ENCODE measurements at regions not wholly inside any gene's neighbourhood (a gene's known extent, or its start where the extent isn't known, plus 50 kb on each side); places are given as distances from the start of the nearest gene placed in this dataset.

- no peaks in the 10 kb centered on the region for H3K9me3 ChIP-seq (ENCODE audit: low read length)
- H3K79me2 ChIP-seq (ENCODE audit: insufficient read depth, low read length), result no peaks in the 10 kb centered on the region
- DNase-seq (ENCODE audit: low spot score) (peak; percentile 42), FAIRE-seq (peak; percentile 77), ATAC-seq (peak; percentile 46; the same call in 2 of the 3 replicates)
- no peak overlapping the region for H3K4me2 ChIP-seq (ENCODE audit: low read depth, low read length)
- intact Hi-C loops (cut with micrococcal nuclease; ENCODE audit: unreplicated experiment) (no loop called here), in situ Hi-C loops (cut with HindIII; ENCODE audit: extremely low pct_ligation_motif_present, low pct_unique_long_range_greater_than_20kb) (no loop called here)
- H2AFZ ChIP-seq (ENCODE audit: low read length), result no peak overlapping the region
- no TSS peak for BruUV-seq (replicated peaks)
- ChIA-PET CTCF (ENCODE audit: low intra/inter-chr PET ratio, low total read pairs) (no interaction called here), POLR2A (interaction anchor here (1.0 to 1.1 kb wide), 3 partner anchors 84 to 186 kb away, joined by 3 to 5 read pairs (median 3); partner anchors contain the start of gene GLUL)
- H3K4me1 ChIP-seq (ENCODE audit: insufficient read depth, low read length), result peaks cover 65% of the 10 kb centered on the region
- H3K27ac ChIP-seq (ENCODE audit: extremely low read length, insufficient read depth, low read length), result no peak overlapping the region
- H4K20me1 ChIP-seq (ENCODE audit: insufficient read depth, low read length), result no peaks in the 10 kb centered on the region
- H3K36me3 ChIP-seq (replicated peaks in 1 of 2; ENCODE audit: control insufficient read depth in 1 of 2, insufficient read depth in 2 of 2, low read length in 2 of 2), result no peaks in the 10 kb centered on the region
- no peak overlapping the region for H3K4me3 ChIP-seq (replicated peaks in 1 of 3; ENCODE audit: insufficient read depth in 1 of 3, low read depth in 2 of 3, low read length in 3 of 3)
- no peaks in the 10 kb centered on the region for H3K27me3 ChIP-seq (ENCODE audit: control insufficient read depth in 1 of 2, insufficient read depth in 2 of 2, low read length in 2 of 2)
- no peak overlapping the region for H3K9ac ChIP-seq (ENCODE audit: insufficient read depth, low read depth, low read length)
- TF ChIP-seq HNRNPL (IDR thresholded peaks at IDR 0.05; ENCODE audit: low read depth, low read length) (no peak), NCOA2 (CRISPR knock-in tag; IDR thresholded peaks at IDR 0.05) (peak; percentile 62; the same call in 1 of the 2 replicates), ZNF773 (CRISPR knock-in tag; IDR thresholded peaks at IDR 0.05; ENCODE audit: borderline replicate concordance) (no peak), MEIS1 (CRISPR knock-in tag; IDR thresholded peaks at IDR 0.05; ENCODE audit: borderline replicate concordance) (0 out of 2 replicates have a peak, but pooled peaks have one; percentile 44), ATF4 (CRISPR knock-in tag; IDR thresholded peaks at IDR 0.05) (peak in 1 of 2 experiments; percentile 62; a peak in 1 of 4 replicates), ZNF792 (CRISPR knock-in tag; IDR thresholded peaks at IDR 0.05) (no peak), ZFP1 (CRISPR knock-in tag; IDR thresholded peaks at IDR 0.05) (peak; percentile 52; the same call in 1 of the 2 replicates), ZNF564 (CRISPR knock-in tag; IDR thresholded peaks at IDR 0.05) (no peak), HOXA5 (CRISPR knock-in tag; IDR thresholded peaks at IDR 0.05) (peak; percentile 60; the same call in 1 of the 2 replicates), ZNF883 (CRISPR knock-in tag; IDR thresholded peaks at IDR 0.05; ENCODE audit: not compliant biosample characterization) (no peak), FOSL2 (CRISPR knock-in tag; IDR thresholded peaks at IDR 0.05) (peak; percentile 32; the same call in 1 of the 2 replicates), ZGPAT (CRISPR knock-in tag; IDR thresholded peaks at IDR 0.05) (peak; percentile 48; the same call in 1 of the 2 replicates), MTERF4 (CRISPR knock-in tag; IDR thresholded peaks at IDR 0.05) (no peak), ARID4A (CRISPR knock-in tag; IDR thresholded peaks at IDR 0.05; ENCODE audit: borderline replicate concordance) (peak; percentile 33; the same call in 1 of the 2 replicates), YY1 (IDR thresholded peaks at IDR 0.05; ENCODE audit: insufficient read depth, insufficient replicate concordance, low read depth, low read length) (no peak), ZNF550 (CRISPR knock-in tag; IDR thresholded peaks at IDR 0.05; ENCODE audit: borderline replicate concordance) (no peak), POGZ (CRISPR knock-in tag; IDR thresholded peaks at IDR 0.05) (peak; percentile 75)
These were observed 144.0 kb upstream of the ZNF648 start for GRCh38 chr1:182205351-182206022.
